ENCODE measurements at regions not wholly inside any gene's neighbourhood (a gene's known extent, or its start where the extent isn't known, plus 50 kb on each side); places are given as distances from the start of the nearest gene placed in this dataset.
"Not testable (repeated sequence)": the region's sequence is repeated elsewhere in the genome, so short reads cannot be mapped to it uniquely, and the experiment has no call there.

GRCh38 chr7:34330308-34330707 is 327.7 kb upstream of the NPSR1 start:
- DNase-seq (ENCODE audit: low read depth in 4 of 4, low spot score in 1 of 4): no peak

- DNase-seq (ENCODE audit: low read depth in 4 of 4, low spot score in 1 of 4): no peak
Observed at GRCh38 chr7:34331102-34331501, 326.9 kb upstream of the NPSR1 start.

GRCh38 chr7:34332006-34332405 is 326.0 kb upstream of the NPSR1 start:
- no peak for DNase-seq (ENCODE audit: low read depth in 4 of 4, low spot score in 1 of 4)

- DNase-seq (ENCODE audit: low read depth in 4 of 4, low spot score in 1 of 4): no peak
Observed at GRCh38 chr7:34333184-34333583, 324.8 kb upstream of the NPSR1 start.

- no peak for DNase-seq (ENCODE audit: low read depth in 4 of 4, low spot score in 1 of 4)
Observed at GRCh38 chr7:34333925-34334324, 324.1 kb upstream of the NPSR1 start.

GRCh38 chr7:34337163-34337562 is 320.9 kb upstream of the NPSR1 start:
- no peak for DNase-seq (ENCODE audit: low read depth in 4 of 4, low spot score in 1 of 4)

GRCh38 chr7:34338961-34339526 is 319.0 kb upstream of the NPSR1 start:
- no peak for DNase-seq (ENCODE audit: low read depth in 4 of 4, low spot score in 1 of 4)

GRCh38 chr7:34341326-34341725 is 316.7 kb upstream of the NPSR1 start:
- DNase-seq (ENCODE audit: low read depth in 4 of 4, low spot score in 1 of 4): no peak

GRCh38 chr7:34342387-34342786 is 315.6 kb upstream of the NPSR1 start:
- DNase-seq (ENCODE audit: low read depth in 4 of 4, low spot score in 1 of 4): no peak

GRCh38 chr7:34343667-34344066 is 314.4 kb upstream of the NPSR1 start:
- DNase-seq (ENCODE audit: low read depth in 4 of 4, low spot score in 1 of 4): no peak

GRCh38 chr7:34354011-34354410 is 304.0 kb upstream of the NPSR1 start:
- no peak for DNase-seq (ENCODE audit: low read depth in 4 of 4, low spot score in 1 of 4)

GRCh38 chr7:34354899-34355298 is 303.1 kb upstream of the NPSR1 start:
- no peak for DNase-seq (ENCODE audit: low read depth in 4 of 4, low spot score in 1 of 4)

GRCh38 chr7:34357068-34357467 is 300.9 kb upstream of the NPSR1 start:
- no peak for DNase-seq (ENCODE audit: low read depth in 4 of 4, low spot score in 1 of 4)

GRCh38 chr7:34357946-34358345 is 300.1 kb upstream of the NPSR1 start:
- DNase-seq (ENCODE audit: low read depth in 4 of 4, low spot score in 1 of 4): no peak

GRCh38 chr7:34358578-34358977 is 299.4 kb upstream of the NPSR1 start:
- DNase-seq (ENCODE audit: low read depth in 4 of 4, low spot score in 1 of 4): not testable (repeated sequence)

- no peak for DNase-seq (ENCODE audit: low read depth in 4 of 4, low spot score in 1 of 4)
Observed at GRCh38 chr7:34361663-34362250, 296.3 kb upstream of the NPSR1 start.

GRCh38 chr7:34362621-34363020 is 295.4 kb upstream of the NPSR1 start:
- DNase-seq (ENCODE audit: low read depth in 4 of 4, low spot score in 1 of 4): no peak

- no peak for DNase-seq (ENCODE audit: low read depth in 4 of 4, low spot score in 1 of 4)
Observed at GRCh38 chr7:34364130-34364529, 293.9 kb upstream of the NPSR1 start.

- no peak for DNase-seq (ENCODE audit: low read depth in 4 of 4, low spot score in 1 of 4)
Observed at GRCh38 chr7:34365011-34365410, 293.0 kb upstream of the NPSR1 start.

- DNase-seq (ENCODE audit: low read depth in 4 of 4, low spot score in 1 of 4): no peak
Observed at GRCh38 chr7:34365611-34366010, 292.4 kb upstream of the NPSR1 start.

GRCh38 chr7:34371922-34372321 is 286.1 kb upstream of the NPSR1 start:
- no peak for DNase-seq (ENCODE audit: low read depth in 4 of 4, low spot score in 1 of 4)

- no peak for DNase-seq (ENCODE audit: low read depth in 4 of 4, low spot score in 1 of 4)
Observed at GRCh38 chr7:34373940-34374339, 284.1 kb upstream of the NPSR1 start.

- no peak for DNase-seq (ENCODE audit: low read depth in 4 of 4, low spot score in 1 of 4)
Observed at GRCh38 chr7:34382166-34382893, 275.7 kb upstream of the NPSR1 start.

All from stimulated activated CD4-positive, alpha-beta T cell treated with anti-CD3 and anti-CD28 coated beads, Interleukin-1b, Interleukin-23, amount 100 ng/mL, for 24 hours (primary cell).